HepG2 (cell line): ENCODE measurements at regions not wholly inside any gene's neighbourhood (a gene's known extent, or its start where the extent isn't known, plus 50 kb on each side); places are given as distances from the start of the nearest gene placed in this dataset.

ENCODE experiments used
- ELF4 ChIP-seq: sonication (generic); formaldehyde crosslinking; IDR thresholded peaks from 2 replicates; pipeline ENCODE4 v1.5.0; 2020; ENCODE audit warnings: missing genetic modification reagents, mild to moderate bottlenecking, moderate library complexity, borderline replicate concordance
- EZH2 ChIP-seq: conservative IDR thresholded peaks from 2 replicates; pipeline ENCODE4 v1.6.1; 2012; ENCODE audit warnings: mild to moderate bottlenecking, low read depth, low read length, moderate library complexity
- HIC2 ChIP-seq: sonication (generic); formaldehyde crosslinking; IDR thresholded peaks from 2 replicates; pipeline ENCODE4 v1.9.0; 2022; ENCODE audit warnings: low read depth, missing genetic modification reagents
- IKZF1 ChIP-seq: fragments of 450-650 bp; IDR thresholded peaks from 2 replicates; pipeline ENCODE4 v1.7.1; 2016
- JDP2 ChIP-seq: sonication (generic); formaldehyde crosslinking; IDR thresholded peaks from 2 replicates; pipeline ENCODE4 v1.8.1; 2022; ENCODE audit warnings: missing genetic modification reagents, borderline replicate concordance
- MYC ChIP-seq: sonication (generic); formaldehyde crosslinking; IDR thresholded peaks from 2 replicates; pipeline ENCODE4 v1.9.0; 2021; ENCODE audit warnings: missing genetic modification reagents, borderline replicate concordance
- POLR2A ChIP-seq, 2 experiments: IDR thresholded peaks; 2 replicates each; pipeline ENCODE4 v1.6.1; 2011; ENCODE audit warnings: low read depth in 2 of 2, low read length in 2 of 2, mild to moderate bottlenecking in 1 of 2, moderate library complexity in 1 of 2; ENCODE audit not compliant: insufficient read depth in 1 of 2
- RXRA ChIP-seq: sonication (generic); formaldehyde crosslinking; IDR thresholded peaks from 2 replicates; pipeline ENCODE4 v1.5.1; 2020; ENCODE audit warnings: missing genetic modification reagents
- XBP1 ChIP-seq: sonication (generic); formaldehyde crosslinking; IDR thresholded peaks from 2 replicates; pipeline ENCODE4 v1.5.0; 2020; ENCODE audit warnings: missing genetic modification reagents
- ZBTB21 ChIP-seq: sonication (generic); formaldehyde crosslinking; IDR thresholded peaks from 2 replicates; pipeline ENCODE4 v1.4.0; 2020; ENCODE audit warnings: missing genetic modification reagents
- ZNF225 ChIP-seq: sonication (generic); formaldehyde crosslinking; IDR thresholded peaks from 2 replicates; pipeline ENCODE4 v1.4.0; 2020; ENCODE audit warnings: mild to moderate bottlenecking, missing genetic modification reagents
- ZNF274 ChIP-seq: sonication (generic); formaldehyde crosslinking; IDR thresholded peaks from 2 replicates; pipeline ENCODE4 v1.5.1; 2020; ENCODE audit warnings: mild to moderate bottlenecking, missing genetic modification reagents

GRCh38 chr12:67437011-67437410, 167.9 kb downstream of the CAND1 start:
- TF ChIP-seq XBP1 (CRISPR knock-in tag) (no peak), IKZF1 (no peak), RXRA (CRISPR knock-in tag) (no peak), ZBTB21 (CRISPR knock-in tag) (no peak), ZNF274 (no peak), ZNF225 (CRISPR knock-in tag) (no peak), POLR2A (IDR thresholded peaks at IDR 0.05; ENCODE audit: insufficient read depth in 1 of 2, low read depth in 2 of 2, low read length in 2 of 2) (no peak), MYC (CRISPR knock-in tag) (no peak), ELF4 (no peak), EZH2 (no peak), HIC2 (CRISPR knock-in tag) (no peak), JDP2 (no peak)
